Germinal center (tissue), 1 donor: ENCODE measurements at regions not wholly inside any gene's neighbourhood (a gene's known extent, or its start where the extent isn't known, plus 50 kb on each side); places are given as distances from the start of the nearest gene placed in this dataset.
"Not testable (repeated sequence)": the region's sequence is repeated elsewhere in the genome, so short reads cannot be mapped to it uniquely, and the experiment has no call there.

Experiments used
- DNase-seq: peaks from one replicate; pipeline ENCODE4 v3.0.0; 2012; ENCODE audit warnings: mixed read lengths, low spot score

DNA sequence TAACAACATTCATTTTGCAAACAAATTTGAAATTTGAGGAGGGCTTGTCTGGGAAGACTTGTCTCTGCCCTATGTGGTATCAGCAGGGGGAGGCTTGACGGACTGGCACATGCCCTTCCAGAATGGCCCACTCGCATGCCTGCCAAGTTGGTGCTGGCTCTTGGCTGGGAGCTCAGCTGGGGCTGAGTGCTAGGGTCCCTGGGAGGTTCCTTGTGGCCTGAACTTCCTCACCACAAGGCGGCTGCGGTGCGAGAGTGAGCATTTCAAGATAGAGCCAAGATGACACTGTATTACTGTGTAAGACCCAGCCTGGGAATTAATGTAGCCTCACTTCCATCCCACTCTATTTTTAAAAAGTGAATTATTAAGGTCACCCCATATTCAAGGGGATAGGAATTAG is 271.6 kb upstream of the PLEKHG7 start:
- DNase-seq: peak; percentile 38

DNA sequence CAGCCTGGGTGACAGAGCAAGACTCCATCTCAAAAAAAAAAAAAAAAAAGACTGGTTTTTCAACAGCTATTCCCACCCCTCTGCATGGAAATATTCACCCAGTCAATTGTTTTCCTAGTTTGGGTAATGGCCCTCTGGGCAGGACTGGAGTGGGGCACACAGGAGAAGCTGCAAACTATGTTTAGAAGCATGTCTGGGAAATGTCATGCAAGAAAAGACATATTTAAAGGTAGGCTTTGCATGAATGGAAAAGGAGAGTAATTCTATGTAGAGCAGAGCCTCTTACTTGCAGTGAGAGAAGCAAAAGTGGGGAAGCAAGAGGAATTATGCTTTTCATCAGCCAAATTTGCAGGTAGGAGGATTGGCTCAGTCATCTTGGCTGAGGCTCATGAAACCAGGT is 276.5 kb upstream of the PLEKHG7 start:
- no peak for DNase-seq

DNA sequence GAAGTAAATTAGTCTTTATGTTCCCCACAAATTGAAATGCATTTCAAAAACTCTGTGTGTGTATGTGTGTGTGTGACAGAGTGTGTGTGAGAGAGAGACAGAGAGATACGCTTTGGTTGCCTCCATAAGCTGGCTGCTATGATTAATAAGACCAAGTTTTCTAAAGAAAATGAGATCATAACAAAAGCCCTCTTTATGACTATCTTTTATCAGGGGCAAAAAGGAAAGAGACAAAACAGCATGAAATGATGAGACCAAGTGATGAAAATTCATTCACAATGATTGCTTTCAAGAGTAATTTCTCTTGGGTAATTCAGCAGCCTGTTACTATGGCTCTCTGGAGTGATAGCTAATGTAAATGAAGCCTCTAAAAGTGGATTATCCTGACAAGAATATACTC is 277.6 kb upstream of the PLEKHG7 start:
- no peak for DNase-seq

DNA sequence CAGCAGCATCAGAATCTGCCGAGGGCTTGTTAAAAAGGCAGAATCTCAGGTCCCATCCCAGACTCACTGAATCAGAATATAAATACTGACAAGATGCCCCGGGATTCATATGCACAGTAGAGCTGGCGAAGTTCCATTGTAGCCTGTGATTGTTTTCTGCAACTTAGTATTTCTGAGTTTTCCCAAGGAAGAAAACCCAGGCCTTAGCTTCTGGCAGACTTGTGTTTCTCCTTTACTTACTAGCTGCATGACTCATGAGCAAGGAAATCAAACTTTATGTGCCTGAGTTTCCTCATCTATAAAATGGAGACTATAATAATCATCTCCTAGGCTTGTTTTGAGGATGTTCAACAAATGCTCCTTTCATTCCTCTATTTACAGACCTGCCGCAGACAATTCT is 278.5 kb upstream of the PLEKHG7 start:
- DNase-seq: no peak

DNA sequence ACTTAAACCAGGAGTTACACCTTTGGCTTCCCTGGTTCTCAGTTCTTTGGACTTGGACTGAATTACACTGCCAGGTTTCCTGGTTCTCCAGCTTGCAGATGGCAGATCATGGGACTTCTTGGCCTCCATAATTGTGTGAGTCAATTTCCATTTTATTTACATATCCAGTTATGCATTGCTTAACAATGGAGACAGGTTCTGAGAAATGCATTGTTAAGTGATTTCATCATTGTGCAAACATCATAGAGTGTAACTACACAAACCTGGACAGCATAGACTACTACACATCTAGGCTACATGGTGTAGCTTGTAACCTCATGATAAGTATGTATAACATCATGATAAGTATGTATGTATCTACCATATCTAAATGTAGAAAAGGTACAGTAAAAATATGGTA is 276.1 kb upstream of the BTG1 start:
- no peak for DNase-seq

DNA sequence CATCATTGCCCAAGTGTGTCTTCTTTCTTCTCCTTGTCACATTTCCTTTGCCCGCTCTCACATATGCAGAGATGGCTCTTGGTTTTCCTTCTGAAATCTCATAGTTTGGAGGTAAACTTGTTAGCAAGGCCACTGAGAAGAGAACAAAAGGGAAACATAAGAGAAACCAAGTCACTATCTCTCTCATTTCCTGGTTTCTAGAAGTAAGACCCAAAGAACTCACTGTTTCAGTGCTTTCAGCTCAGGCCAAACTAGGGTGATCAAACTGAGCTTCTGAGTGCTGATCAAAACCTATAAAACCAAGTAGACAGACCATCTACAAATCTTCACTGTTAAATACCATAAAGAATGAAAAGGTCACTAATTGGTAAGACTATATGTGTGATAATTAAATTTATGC is 275.4 kb upstream of the BTG1 start:
- DNase-seq: no peak

DNA sequence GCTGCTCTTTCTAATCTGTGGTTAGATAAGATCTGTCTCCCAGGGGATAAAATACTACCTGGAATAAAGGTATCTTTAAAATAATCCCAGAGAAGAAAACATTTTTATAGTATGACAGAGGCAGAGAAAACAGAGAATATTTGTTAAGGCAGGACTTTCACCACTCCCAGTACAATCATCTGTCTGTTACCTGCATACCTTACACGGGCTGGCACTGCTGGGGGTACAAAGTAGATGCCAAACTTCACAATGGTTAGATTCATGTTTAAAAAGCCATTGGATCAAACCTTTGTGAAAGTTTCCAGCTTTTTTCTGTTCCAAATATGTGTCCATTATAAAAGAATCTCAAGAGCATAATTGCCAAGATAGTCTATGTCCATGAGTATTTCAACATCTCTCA is 273.6 kb upstream of the BTG1 start:
- no peak for DNase-seq

DNA sequence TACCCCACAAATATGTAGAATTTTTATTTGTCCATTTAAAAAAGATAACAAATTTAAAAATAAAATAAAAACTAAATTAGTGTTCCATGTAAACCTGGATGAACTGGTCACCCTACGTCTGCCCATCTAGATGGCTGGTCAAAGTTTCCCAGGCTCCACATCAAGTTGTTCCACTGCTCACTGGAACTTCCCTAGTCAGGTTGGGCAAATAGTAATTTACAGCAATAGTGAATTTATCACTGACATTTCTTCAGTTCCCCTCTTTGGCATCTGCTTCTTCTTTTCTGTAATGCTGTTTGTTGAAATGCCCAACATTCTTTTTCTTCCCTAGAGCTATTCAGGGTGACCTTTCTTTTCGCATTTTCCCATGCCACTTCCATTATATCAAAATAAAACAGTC is 272.7 kb upstream of the BTG1 start:
- DNase-seq: no peak

DNA sequence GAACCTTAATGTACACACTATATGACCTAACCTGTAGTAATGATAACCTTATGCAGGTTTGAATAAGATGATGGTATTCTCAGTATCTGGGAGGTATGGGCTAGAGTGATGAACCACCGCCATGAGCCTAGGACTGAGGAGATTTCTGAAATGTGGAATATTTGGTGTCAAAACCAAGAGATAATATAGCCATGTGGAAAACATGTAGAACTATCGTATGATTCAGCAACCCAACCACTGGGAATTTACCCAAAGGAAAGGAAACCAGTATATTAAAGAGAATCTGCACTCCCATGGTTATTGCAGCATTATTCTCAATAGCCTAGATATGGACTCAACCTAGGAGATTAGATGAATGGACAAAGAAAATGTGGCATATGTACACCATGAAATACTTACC is 271.7 kb upstream of the BTG1 start:
- no peak for DNase-seq

DNA sequence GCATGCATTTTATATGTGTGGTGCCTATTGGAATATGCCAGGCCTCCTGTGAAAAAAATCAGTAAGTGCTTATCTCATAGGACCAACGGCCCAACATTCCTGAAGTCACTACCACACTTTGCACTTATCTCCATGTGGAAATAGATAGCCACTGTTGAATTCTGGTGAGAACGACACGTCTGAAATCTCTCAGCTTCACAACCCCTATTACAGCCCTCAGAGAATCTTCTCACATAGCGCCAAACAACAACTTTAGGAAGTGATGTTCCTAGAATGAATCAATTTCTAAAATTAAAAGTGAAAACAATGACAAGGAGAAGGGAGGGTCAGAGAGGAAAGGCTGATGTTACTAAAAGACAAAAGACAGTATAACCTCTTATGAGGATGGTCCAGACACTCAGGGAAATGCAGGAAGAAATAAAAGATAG is 270.8 kb upstream of the BTG1 start:
- no peak for DNase-seq

DNA sequence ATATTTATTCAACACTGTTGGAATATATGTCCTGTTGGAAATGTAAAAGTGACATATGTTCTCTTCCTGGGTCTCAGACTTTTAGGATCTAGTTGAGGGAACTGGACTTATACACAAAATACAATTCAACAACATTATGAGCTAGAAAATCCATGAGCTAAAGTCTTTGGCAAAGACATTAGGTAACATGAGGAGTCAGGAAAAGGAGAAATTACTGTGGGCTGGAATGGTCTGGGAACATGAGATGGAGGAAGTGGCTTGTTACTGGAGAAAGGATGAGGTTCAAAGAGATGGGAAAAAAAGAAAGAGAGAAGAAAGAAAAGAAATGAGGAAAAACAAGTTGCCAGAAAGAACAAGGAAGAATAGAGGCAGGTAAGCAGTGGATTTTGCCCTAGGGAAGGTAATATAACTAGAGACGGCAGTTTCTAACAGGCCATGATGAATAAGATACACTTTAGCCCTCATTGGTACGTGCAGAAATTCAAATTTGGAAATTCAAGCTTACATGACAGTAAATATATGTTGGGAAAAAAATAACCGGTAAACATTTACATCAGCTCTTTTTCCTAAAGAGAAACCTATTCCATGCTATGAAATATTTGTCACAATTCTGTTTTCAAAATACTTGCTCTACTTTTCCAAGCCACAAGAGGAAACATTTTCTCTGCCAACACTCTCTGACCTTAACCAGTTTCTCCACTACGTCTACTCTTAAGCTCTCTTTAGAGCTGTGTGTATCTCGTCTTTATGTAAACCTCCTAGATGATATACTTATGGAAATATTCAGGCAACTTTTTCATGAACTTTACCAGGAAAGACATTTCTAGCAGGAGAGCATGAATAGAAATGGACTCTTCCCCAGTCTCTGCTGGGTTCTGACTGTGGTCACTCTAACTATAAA is 268.8 kb upstream of the BTG1 start:
- DNase-seq: no peak

DNA sequence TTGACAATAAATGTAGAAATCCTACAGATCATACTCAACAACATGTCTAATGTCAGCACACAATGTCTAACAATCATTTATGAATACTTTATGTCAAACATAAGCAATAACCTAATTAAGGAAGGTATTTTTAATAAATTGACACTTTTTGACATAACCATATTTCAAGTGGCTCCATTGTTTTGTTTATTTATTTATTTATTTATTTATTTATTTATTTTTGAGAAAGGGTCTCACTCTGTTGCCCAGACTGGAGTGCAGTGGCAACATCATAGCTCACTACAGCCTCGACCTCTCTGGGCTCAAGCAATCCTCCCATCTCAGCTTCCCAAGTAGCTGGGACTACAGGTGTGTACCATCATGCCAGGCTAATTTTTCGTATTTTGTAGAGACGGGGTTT is 267.6 kb upstream of the BTG1 start:
- DNase-seq: no peak

DNA sequence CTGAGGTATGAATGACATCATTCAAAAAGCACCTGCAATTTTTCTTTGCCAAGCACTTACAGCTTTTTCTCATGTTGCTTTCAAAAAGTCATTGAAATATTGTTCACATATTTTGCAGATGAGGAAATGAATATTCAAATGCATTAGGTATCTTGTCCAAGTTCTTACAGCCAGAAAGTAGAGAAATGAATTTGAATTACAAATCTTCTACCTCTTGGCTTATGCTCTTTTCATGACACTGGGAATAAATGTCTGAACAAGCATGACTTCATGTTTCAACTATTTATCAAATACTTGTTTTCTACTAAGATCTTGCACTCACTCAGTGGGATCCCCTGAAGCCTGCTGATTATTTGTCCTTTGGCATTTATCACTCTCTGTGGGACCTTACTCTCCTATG is 267.2 kb upstream of the BTG1 start:
- no peak for DNase-seq

DNA sequence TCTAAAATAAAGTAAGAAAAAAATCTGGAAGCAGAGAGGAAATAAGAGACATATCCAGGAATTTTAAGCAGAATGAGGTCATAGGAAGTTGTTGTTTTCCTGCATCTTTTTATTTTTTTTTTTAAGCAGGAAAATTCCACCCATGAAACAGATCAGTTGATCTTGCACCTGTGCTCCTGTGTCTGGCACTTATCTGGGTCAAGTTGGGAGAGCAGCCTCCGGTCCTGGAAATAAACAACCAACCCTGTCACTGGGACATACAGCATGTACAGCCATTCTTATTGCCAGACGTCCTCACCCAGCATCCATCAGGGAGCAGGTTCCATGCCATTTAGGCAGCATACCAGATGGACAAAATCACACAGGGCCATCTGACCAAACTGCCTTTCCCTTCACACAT is 266.0 kb upstream of the BTG1 start:
- DNase-seq: no peak

DNA sequence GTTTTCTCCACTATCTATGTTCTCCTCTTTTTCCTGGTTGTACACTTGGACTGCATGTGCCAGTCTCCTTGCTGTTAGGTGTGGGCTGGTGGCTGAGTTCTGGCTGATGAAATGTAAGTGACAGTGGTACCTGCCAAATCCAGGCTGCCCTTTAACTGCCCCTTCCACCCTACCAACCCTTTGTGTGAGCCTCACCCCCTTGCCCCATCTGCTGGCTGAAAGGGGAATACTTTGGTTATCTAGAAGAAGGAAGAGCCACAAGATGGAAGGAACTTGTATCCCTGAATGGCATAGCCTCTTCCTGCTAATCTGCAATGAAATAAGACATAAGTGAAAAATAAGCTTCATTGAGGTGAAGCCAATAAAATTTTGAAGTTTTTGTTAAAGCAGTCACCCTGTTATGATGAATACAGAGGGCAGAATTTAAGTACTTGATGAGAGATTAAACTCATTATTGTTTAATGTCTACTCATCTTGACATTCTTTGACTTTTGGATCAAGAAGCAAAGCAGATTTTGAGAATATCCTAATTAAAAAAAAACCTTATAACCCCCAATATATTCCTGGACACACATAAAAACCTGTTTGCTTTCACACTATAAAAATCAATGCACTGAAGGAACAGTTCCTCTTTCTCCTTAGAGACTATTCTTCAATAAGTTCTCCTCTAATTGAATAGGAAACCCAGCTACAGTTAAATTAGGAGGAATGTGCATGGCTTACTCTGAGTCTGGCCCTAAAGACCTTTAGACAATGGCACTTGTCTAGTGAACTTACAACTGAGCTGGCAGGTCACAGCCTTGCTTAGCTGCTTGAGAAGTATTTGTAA is 262.6 kb upstream of the BTG1 start:
- DNase-seq: peak; percentile 50

DNA sequence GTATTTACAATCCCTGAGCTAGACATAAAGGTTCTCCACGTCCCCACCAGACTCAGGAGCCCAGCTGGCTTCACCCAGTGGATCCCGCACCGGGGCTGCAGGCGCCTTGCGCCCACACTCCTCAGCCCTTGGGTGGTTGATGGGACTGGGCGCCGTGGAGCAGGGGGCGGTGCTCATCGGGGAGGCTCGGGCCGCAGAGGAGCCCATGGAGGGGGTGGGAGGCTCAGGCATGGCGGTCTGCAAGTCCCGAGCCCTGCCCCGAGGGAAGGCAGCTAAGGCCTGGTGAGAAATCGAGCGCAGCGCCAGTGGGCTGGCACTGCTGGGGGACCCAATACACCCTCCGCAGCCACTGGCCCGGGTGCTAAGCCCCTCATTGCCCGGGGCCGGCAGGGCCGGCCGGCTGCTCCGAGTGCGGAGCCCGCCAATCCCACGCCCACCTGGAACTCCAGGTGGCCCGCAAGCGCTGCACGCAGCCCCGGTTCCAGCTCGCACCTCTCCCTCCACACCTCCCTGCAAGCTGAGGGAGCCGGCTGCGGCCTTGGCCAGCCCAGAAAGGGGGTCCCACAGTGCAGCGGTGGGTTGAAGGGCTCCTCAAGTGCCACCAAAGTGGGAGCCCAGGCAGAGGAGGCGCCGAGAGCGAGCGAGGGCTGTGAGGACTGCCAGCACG is 260.9 kb upstream of the BTG1 start:
- DNase-seq: not testable (repeated sequence)

DNA sequence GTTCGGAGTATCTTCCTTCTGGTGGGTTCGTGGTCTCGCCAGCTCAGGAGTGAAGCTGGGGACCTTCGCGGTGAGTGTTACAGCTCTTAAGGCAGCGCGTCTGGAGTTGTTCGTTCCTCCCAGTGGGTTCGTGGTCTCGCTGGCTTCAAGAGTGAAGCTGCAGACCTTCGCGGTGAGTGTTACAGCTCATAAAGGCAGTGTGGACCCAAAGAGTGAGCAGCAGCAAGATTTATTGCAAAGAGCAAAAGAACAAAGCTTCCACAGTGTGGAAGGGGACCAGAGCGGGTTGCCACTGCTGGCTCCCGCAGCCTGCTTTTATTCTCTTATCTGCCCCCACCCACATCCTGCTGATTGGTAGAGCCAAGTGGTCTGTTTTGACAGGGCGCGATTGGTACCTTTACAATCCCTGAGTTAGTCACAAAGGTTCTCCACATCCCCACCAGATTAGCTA is 260.2 kb upstream of the BTG1 start:
- not testable (repeated sequence) for DNase-seq

DNA sequence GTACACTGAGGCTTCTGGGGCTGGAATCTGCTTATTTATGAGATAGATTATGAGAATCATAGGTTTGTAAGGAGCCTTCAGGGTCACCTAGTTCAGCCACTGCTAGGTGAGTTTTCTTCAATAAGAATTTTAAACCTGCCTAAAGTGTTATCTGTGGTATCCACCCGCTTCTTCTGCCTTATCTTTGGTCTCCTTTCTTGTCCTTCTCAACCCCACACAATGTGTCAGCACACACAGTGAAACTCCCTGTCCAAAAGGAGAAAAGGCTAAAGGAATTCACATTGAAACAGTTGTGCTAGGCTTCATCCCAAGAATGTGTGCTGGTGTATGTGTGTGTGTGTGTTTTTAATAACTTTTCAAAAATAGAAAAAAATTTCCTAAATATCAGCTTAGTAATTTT is 259.3 kb upstream of the BTG1 start:
- no peak for DNase-seq

DNA sequence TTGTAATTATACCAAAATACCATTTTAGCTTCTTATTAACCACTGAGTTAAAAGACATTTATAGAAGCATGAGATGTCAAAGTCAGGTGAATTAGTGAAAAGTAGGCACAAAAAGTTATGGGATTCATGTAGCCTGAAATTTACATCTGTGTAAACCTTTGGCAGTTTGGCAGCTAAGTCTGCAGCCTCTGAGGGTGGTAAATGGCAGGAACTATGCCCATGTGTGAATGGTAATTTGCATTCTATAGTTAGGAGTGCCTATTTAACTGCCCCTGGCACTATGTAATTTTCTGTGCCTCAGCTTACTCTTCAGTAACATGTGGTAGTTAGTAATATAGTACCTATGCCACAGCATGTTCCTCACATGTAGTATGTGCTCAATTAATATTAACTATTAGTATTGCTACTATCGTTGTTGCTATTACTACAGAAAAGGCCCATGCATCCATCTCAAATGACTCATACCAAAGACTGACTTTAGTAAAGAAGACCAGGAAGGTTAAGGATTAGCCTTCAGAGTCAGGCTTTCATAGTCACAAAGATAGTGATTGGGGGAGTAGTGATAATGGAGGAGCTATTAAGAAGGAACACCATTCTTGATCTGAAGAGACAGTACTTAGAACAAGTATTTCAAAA is 258.7 kb upstream of the BTG1 start:
- DNase-seq: no peak

DNA sequence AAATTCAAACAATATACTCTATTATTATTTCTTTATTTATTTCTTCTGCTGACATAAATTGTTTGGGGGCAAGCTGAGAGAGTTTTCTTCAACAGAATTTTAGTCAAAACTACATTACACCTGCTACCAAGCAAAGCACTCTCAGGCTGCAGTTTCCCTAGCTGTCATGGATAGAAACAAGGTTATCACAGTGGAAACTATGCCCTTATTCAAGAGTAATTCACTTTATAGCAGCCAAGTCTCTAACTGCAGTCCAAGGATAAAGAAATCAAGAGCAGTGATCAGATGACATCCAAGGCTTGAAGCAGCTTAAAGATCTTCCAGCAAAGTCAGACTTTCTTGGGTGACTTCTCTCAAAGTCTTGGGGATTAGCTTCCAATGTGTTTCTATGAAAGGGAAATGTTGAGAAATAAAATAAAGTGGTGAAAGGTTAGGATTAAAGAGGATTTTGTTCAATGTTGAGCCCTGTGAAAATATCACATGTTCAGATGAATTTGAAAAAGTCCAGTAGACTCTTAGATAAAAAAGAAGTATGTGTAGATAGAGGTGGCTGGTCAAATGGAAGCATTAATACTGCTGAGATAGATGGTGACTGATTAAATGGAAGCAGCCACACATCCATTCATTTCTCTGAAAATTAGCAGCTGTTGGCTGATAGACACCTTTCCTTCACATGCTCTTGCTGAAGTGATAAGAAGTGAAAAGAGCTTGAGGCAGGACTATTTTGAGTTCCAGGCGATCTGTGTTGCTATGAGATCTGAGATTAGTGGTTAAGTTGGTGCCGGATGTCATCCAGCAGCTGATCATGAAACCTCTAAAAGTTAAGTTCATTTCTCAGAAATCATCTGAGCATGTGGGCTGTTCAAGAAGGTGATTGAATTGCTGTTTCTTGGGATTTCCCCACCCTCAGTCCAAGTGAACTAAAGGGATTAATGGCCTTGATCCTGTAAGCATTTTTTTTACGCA is 257.8 kb upstream of the BTG1 start:
- DNase-seq: no peak

DNA sequence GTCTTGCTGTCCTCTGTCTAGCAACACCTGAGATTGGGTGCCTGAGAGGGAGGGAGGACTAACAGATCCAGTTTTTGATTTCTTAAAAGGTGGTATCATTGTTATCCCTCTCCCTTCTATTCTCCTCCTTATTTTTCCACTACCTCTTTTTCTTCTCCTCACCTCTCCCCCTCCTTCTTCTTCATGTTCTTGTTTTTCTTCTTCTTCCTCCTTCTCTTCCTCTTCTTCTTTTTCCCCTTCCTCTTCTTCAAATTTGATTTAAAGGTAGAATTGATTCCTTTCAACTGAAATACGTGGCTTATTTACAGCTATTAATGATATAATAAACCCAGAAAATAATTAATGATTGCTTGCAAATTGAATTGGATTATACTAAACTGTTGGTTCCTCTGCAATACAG is 256.8 kb upstream of the BTG1 start:
- no peak for DNase-seq
